A549 (cell line): ENCODE measurements at regions not wholly inside any gene's neighbourhood (a gene's known extent, or its start where the extent isn't known, plus 50 kb on each side); places are given as distances from the start of the nearest gene placed in this dataset.

Experiments used
- CEBPB ChIP-seq, 2 experiments: fragments of >200 bp in 1 of 2; sonication (Bioruptor Twin) in 1 of 2; formaldehyde crosslinking in 1 of 2; IDR thresholded peaks; 2 replicates each; pipeline ENCODE4 v1.6.1; 2012 to 2016
- CTCF ChIP-seq: fragments of >200 bp; sonication (Bioruptor Twin); formaldehyde crosslinking; IDR thresholded peaks from 3 replicates; pipeline ENCODE4 v1.5.1; 2016
- E2F6 ChIP-seq: IDR thresholded peaks from 2 replicates; pipeline ENCODE4 v1.6.1; 2012; ENCODE audit warnings: low read depth, borderline replicate concordance
- RFX5 ChIP-seq: fragments of 450-650 bp; IDR thresholded peaks from 2 replicates; pipeline ENCODE4 v1.7.1; 2014; ENCODE audit warnings: antibody characterized with exemption, mild to moderate bottlenecking, moderate library complexity
- USF2 ChIP-seq: fragments of 450-650 bp; IDR thresholded peaks from 2 replicates; pipeline ENCODE4 v1.6.1; 2014; ENCODE audit warnings: antibody characterized with exemption

- TF ChIP-seq RFX5, result no peak
- no peak for TF ChIP-seq CEBPB (IDR thresholded peaks at IDR 0.05)
- TF ChIP-seq CTCF, result no peak
- TF ChIP-seq USF2, result no peak
- no peak for TF ChIP-seq E2F6
These were observed 243.6 kb upstream of the PRSS58 start for GRCh38 chr7:142501434-142501833.
